Activated naive CD8-positive, alpha-beta T cell treated with anti-CD3 and anti-CD28 coated beads for 36 hours (primary cell): ENCODE measurements at regions not wholly inside any gene's neighbourhood (a gene's known extent, or its start where the extent isn't known, plus 50 kb on each side); places are given as distances from the start of the nearest gene placed in this dataset.
"Not testable (repeated sequence)": the region's sequence is repeated elsewhere in the genome, so short reads cannot be mapped to it uniquely, and the experiment has no call there.

ENCODE experiments used
- DNase-seq: peaks from one replicate; pipeline ENCODE4 v3.0.0; 2021
- H3K27ac Mint-ChIP-seq: one replicate; pipeline ENCODE4 v1.8.0; 2022; ENCODE audit warnings: mild to moderate bottlenecking, moderate library complexity, mixed read lengths
- H3K27me3 Mint-ChIP-seq: one replicate; pipeline ENCODE4 v1.8.0; 2022; ENCODE audit warnings: mild to moderate bottlenecking, mixed read lengths
- H3K36me3 Mint-ChIP-seq: one replicate; pipeline ENCODE4 v1.8.0; 2021; ENCODE audit warnings: mild to moderate bottlenecking, mixed read lengths
- H3K4me1 Mint-ChIP-seq: one replicate; pipeline ENCODE4 v1.8.0; 2021; ENCODE audit warnings: mixed read lengths
- H3K4me3 Mint-ChIP-seq: one replicate; pipeline ENCODE4 v1.8.0; 2022; ENCODE audit warnings: mild to moderate bottlenecking, moderate library complexity, mixed read lengths
- H3K9me3 Mint-ChIP-seq: one replicate; pipeline ENCODE4 v1.8.0; 2022; ENCODE audit warnings: mixed read lengths

- no peaks in the 10 kb centered on the region for H3K36me3 Mint-ChIP-seq
- no peaks in the 10 kb centered on the region for H3K9me3 Mint-ChIP-seq
- H3K27me3 Mint-ChIP-seq, result no peaks in the 10 kb centered on the region
- H3K27ac Mint-ChIP-seq, result no peak overlapping the region
- H3K4me3 Mint-ChIP-seq, result no peak overlapping the region
- H3K4me1 Mint-ChIP-seq, result peaks cover 39% of the 10 kb centered on the region
- DNase-seq, result no peak
These were observed 75.6 kb upstream of the KRAS start for GRCh38 chr12:25326326-25326725.

GRCh38 chr12:25324861-25325260 is 74.1 kb upstream of the KRAS start:
- Mint-ChIP-seq H3K36me3 (no peaks in the 10 kb centered on the region), H3K4me3 (no peak overlapping the region), H3K27ac (no peak overlapping the region), H3K4me1 (peaks cover 51% of the 10 kb centered on the region), H3K9me3 (no peaks in the 10 kb centered on the region), H3K27me3 (no peaks in the 10 kb centered on the region)
- no peak for DNase-seq

- H3K27ac Mint-ChIP-seq, result peak overlapping the region; percentile 85
These were observed 72.9 kb upstream of the KRAS start for GRCh38 chr12:25323581-25323982.

GRCh38 chr12:25322918-25323531 is 72.3 kb upstream of the KRAS start:
- Mint-ChIP-seq H3K27me3 (no peaks in the 10 kb centered on the region), H3K4me3 (peak overlapping the region; percentile 72), H3K36me3 (no peaks in the 10 kb centered on the region), H3K9me3 (no peaks in the 10 kb centered on the region), H3K4me1 (peaks cover 52% of the 10 kb centered on the region), H3K27ac (peak overlapping the region; percentile 88)
- no peak for DNase-seq

More at GRCh38 chr12:25323581-25323982, 72.9 kb upstream of the KRAS start:
- Mint-ChIP-seq H3K4me3 (no peak overlapping the region), H3K36me3 (no peaks in the 10 kb centered on the region), H3K4me1 (peaks cover 56% of the 10 kb centered on the region), H3K9me3 (no peaks in the 10 kb centered on the region), H3K27me3 (no peaks in the 10 kb centered on the region)
- peak; percentile 21 for DNase-seq

GRCh38 chr12:25322351-25322750 is 71.6 kb upstream of the KRAS start:
- peak overlapping the region; percentile 72 for H3K4me3 Mint-ChIP-seq
- peak overlapping the region; percentile 88 for H3K27ac Mint-ChIP-seq
- no peaks in the 10 kb centered on the region for H3K36me3 Mint-ChIP-seq
- no peaks in the 10 kb centered on the region for H3K27me3 Mint-ChIP-seq
- no peak for DNase-seq
- no peaks in the 10 kb centered on the region for H3K9me3 Mint-ChIP-seq
- H3K4me1 Mint-ChIP-seq, result peaks cover 51% of the 10 kb centered on the region

GRCh38 chr12:25321772-25322171 is 71.0 kb upstream of the KRAS start:
- H3K36me3 Mint-ChIP-seq, result no peaks in the 10 kb centered on the region
- peak overlapping the region; percentile 88 for H3K27ac Mint-ChIP-seq
- peak overlapping the region; percentile 72 for H3K4me3 Mint-ChIP-seq
- no peak for DNase-seq
- H3K4me1 Mint-ChIP-seq, result peaks cover 51% of the 10 kb centered on the region
- H3K27me3 Mint-ChIP-seq, result no peaks in the 10 kb centered on the region
- no peaks in the 10 kb centered on the region for H3K9me3 Mint-ChIP-seq

GRCh38 chr12:25320123-25321006 is 69.6 kb upstream of the KRAS start:
- Mint-ChIP-seq H3K4me3 (peak overlapping the region; percentile 24), H3K27me3 (no peaks in the 10 kb centered on the region), H3K27ac (peak overlapping the region; percentile 50), H3K36me3 (no peaks in the 10 kb centered on the region), H3K4me1 (peaks cover 52% of the 10 kb centered on the region), H3K9me3 (no peaks in the 10 kb centered on the region)
- no peak for DNase-seq

- H3K4me1 Mint-ChIP-seq, result peaks cover 51% of the 10 kb centered on the region
These were observed 68.7 kb upstream of the KRAS start for GRCh38 chr12:25319233-25319984.

GRCh38 chr12:25317553-25317952 is 66.8 kb upstream of the KRAS start:
- H3K4me3 Mint-ChIP-seq, result no peak overlapping the region
- no peaks in the 10 kb centered on the region for H3K9me3 Mint-ChIP-seq
- no peaks in the 10 kb centered on the region for H3K27me3 Mint-ChIP-seq

More at GRCh38 chr12:25319233-25319984, 68.7 kb upstream of the KRAS start:
- no peaks in the 10 kb centered on the region for H3K9me3 Mint-ChIP-seq
- H3K4me3 Mint-ChIP-seq, result no peak overlapping the region
- no peaks in the 10 kb centered on the region for H3K36me3 Mint-ChIP-seq
- no peaks in the 10 kb centered on the region for H3K27me3 Mint-ChIP-seq
- no peak overlapping the region for H3K27ac Mint-ChIP-seq
- DNase-seq, result no peak

GRCh38 chr12:25315388-25315787 is 64.7 kb upstream of the KRAS start:
- Mint-ChIP-seq H3K9me3 (no peaks in the 10 kb centered on the region), H3K4me1 (peaks cover 13% of the 10 kb centered on the region), H3K4me3 (no peak overlapping the region), H3K27ac (no peak overlapping the region), H3K27me3 (no peaks in the 10 kb centered on the region), H3K36me3 (no peaks in the 10 kb centered on the region)
- DNase-seq, result no peak

More at GRCh38 chr12:25317553-25317952, 66.8 kb upstream of the KRAS start:
- H3K36me3 Mint-ChIP-seq, result no peaks in the 10 kb centered on the region
- no peak overlapping the region for H3K27ac Mint-ChIP-seq
- H3K4me1 Mint-ChIP-seq, result peaks cover 33% of the 10 kb centered on the region
- no peak for DNase-seq

GRCh38 chr12:25313266-25313990 is 62.7 kb upstream of the KRAS start:
- H3K9me3 Mint-ChIP-seq, H3K27ac Mint-ChIP-seq, H3K36me3 Mint-ChIP-seq, H3K27me3 Mint-ChIP-seq, H3K4me1 Mint-ChIP-seq, H3K4me3 Mint-ChIP-seq, DNase-seq: not testable (repeated sequence)

- H3K27ac Mint-ChIP-seq, result no peak overlapping the region
- peaks cover 2% of the 10 kb centered on the region for H3K4me1 Mint-ChIP-seq
These were observed 60.8 kb upstream of the KRAS start for GRCh38 chr12:25311506-25311905.

GRCh38 chr12:25310071-25310470 is 59.3 kb upstream of the KRAS start:
- not testable (repeated sequence) for H3K4me3 Mint-ChIP-seq, DNase-seq, H3K36me3 Mint-ChIP-seq, H3K27ac Mint-ChIP-seq, H3K27me3 Mint-ChIP-seq, H3K4me1 Mint-ChIP-seq, H3K9me3 Mint-ChIP-seq

More at GRCh38 chr12:25311506-25311905, 60.8 kb upstream of the KRAS start:
- no peak for DNase-seq
- H3K9me3 Mint-ChIP-seq, result no peaks in the 10 kb centered on the region
- H3K4me3 Mint-ChIP-seq, result no peak overlapping the region
- H3K27me3 Mint-ChIP-seq, result no peaks in the 10 kb centered on the region
- no peaks in the 10 kb centered on the region for H3K36me3 Mint-ChIP-seq

GRCh38 chr12:25308756-25309155 is 58.0 kb upstream of the KRAS start:
- H3K36me3 Mint-ChIP-seq, result no peaks in the 10 kb centered on the region
- no peaks in the 10 kb centered on the region for H3K9me3 Mint-ChIP-seq
- H3K27ac Mint-ChIP-seq, result no peak overlapping the region
- H3K4me3 Mint-ChIP-seq, result no peak overlapping the region
- H3K4me1 Mint-ChIP-seq, result no peaks in the 10 kb centered on the region
- no peaks in the 10 kb centered on the region for H3K27me3 Mint-ChIP-seq
- no peak for DNase-seq
